OCI-LY7 (cell line): ENCODE measurements at regions not wholly inside any gene's neighbourhood (a gene's known extent, or its start where the extent isn't known, plus 50 kb on each side); places are given as distances from the start of the nearest gene placed in this dataset.

Experiments
- BruUV-seq: library from RNA; stranded (reverse); fragments of 400-500 nt; replicated peaks from 2 replicates; lab custom pipeline; 2021; lab: Mats Ljungman, UMichigan
- CTCF ChIA-PET: fragments of 300-600 bp; sonication (Branson Sonifier 250); formaldehyde crosslinking; loops from one replicate; lab custom pipeline; 2022; ENCODE audit warnings: antibody characterized with exemption; ENCODE audit not compliant: unreplicated experiment; lab: Charles Lee
- POLR2A ChIA-PET: fragments of 300-600 bp; sonication (Branson Sonifier 250); formaldehyde crosslinking; loops from one replicate; lab custom pipeline; 2022; ENCODE audit warnings: antibody characterized with exemption; lab: Charles Lee
- DNase-seq: peaks from one replicate; pipeline ENCODE4 v3.0.0-alpha.2; 2015; ENCODE audit warnings: low spot score
- H2AFZ ChIP-seq: fragments of 200-600 bp; sonication (generic), shearing (Covaris generic); 2 replicates; pipeline ENCODE4 v1.6.1; 2014; ENCODE audit warnings: mild to moderate bottlenecking, antibody characterized with exemption, low read length, moderate library complexity
- H3K27ac ChIP-seq: fragments of 200-600 bp; sonication (generic); 2 replicates; pipeline ENCODE4 v1.5.1; 2014; ENCODE audit warnings: mixed run types, low read depth, mild to moderate bottlenecking, moderate library complexity, low read length, inconsistent platforms; ENCODE audit not compliant: poor library complexity, severe bottlenecking
- H3K36me3 ChIP-seq: fragments of 200-600 bp; sonication (generic); 2 replicates; pipeline ENCODE4 v1.6.1; 2014; ENCODE audit warnings: mild to moderate bottlenecking, antibody characterized with exemption, low read length, moderate library complexity, mixed read lengths; ENCODE audit not compliant: insufficient read depth
- H3K4me1 ChIP-seq: fragments of 200-600 bp; sonication (generic); 2 replicates; pipeline ENCODE4 v1.5.1; 2014; ENCODE audit warnings: mild to moderate bottlenecking, low read length; ENCODE audit not compliant: insufficient read depth, poor library complexity, severe bottlenecking
- H3K4me2 ChIP-seq: fragments of 200-600 bp; sonication (generic); 2 replicates; pipeline ENCODE4 v1.6.1; 2014; ENCODE audit warnings: mild to moderate bottlenecking, low read length
- H3K4me3 ChIP-seq: fragments of 200-600 bp; sonication (generic); 2 replicates; pipeline ENCODE4 v1.5.1; 2014; ENCODE audit warnings: mild to moderate bottlenecking, low read depth, low read length; ENCODE audit not compliant: poor library complexity, severe bottlenecking
- H3K79me2 ChIP-seq: fragments of 200-600 bp; sonication (generic); 2 replicates; pipeline ENCODE4 v1.6.1; 2016; ENCODE audit warnings: low read depth, mild to moderate bottlenecking, low read length, moderate library complexity, mixed read lengths; ENCODE audit not compliant: insufficient read depth
- H3K9me2 ChIP-seq: fragments of 200-600 bp; sonication (generic); 2 replicates; pipeline ENCODE4 v1.6.1; 2016; ENCODE audit warnings: mild to moderate bottlenecking, low read length, mixed read lengths; ENCODE audit not compliant: insufficient read depth
- H3K9me3 ChIP-seq: fragments of 200-600 bp; sonication (generic); 2 replicates; pipeline ENCODE4 v1.6.1; 2014; ENCODE audit warnings: mild to moderate bottlenecking, mixed run types, low read length, mixed read lengths
- H4K20me1 ChIP-seq: fragments of 200-600 bp; sonication (generic); 2 replicates; pipeline ENCODE4 v1.6.1; 2014; ENCODE audit warnings: mild to moderate bottlenecking, antibody characterized with exemption, low read length, moderate library complexity, mixed read lengths; ENCODE audit not compliant: insufficient read depth
- EZH2phosphoT487 ChIP-seq: fragments of 200-600 bp; sonication (generic); IDR thresholded peaks from 2 replicates; pipeline ENCODE4 v1.6.1; 2018; ENCODE audit warnings: low read depth, borderline replicate concordance, mild to moderate bottlenecking, mixed run types, antibody characterized with exemption, low read length, moderate library complexity, mixed read lengths
- intact Hi-C: fragments of 100-400 bp; cut with micrococcal nuclease; formaldehyde crosslinking; loops from one replicate; pipeline ENCODE4 v1.10.0; 2022; ENCODE audit not compliant: unreplicated experiment
- TF ChIP-seq, protein P1 (sequence below): fragments of 200-600 bp; sonication (generic); conservative IDR thresholded peaks from 2 replicates; pipeline ENCODE4 v1.5.1; 2014; ENCODE audit warnings: mild to moderate bottlenecking, antibody characterized with exemption, low read length, moderate library complexity, mixed read lengths

DNA sequence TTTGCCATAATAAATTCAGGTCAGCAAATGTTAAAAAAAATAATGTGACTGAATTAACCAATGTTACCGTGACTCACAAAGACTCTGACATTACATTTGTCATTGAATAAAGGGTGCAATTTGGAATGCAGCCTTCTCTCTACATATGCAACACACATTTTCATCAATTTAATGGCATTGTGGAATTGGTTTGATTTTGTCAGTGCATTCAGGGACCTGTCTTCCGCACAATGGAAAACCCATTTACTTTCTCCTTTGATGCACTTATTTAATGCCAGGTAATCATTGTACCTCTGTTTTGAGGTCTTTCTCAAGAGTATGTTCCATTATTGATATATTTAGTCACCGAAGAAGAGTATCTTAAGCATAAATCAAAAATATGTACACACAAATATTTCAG lies 1099.3 kb downstream of the SOCS6 start:
- H3K9me3 ChIP-seq, result no peaks in the 10 kb centered on the region
- no peaks in the 10 kb centered on the region for H3K36me3 ChIP-seq
- no peak overlapping the region for H3K27ac ChIP-seq
- CTCF ChIA-PET, result no interaction called here
- H4K20me1 ChIP-seq, result no peaks in the 10 kb centered on the region
- no peak overlapping the region for H2AFZ ChIP-seq
- no peak overlapping the region for H3K4me2 ChIP-seq
- POLR2A ChIA-PET, result no interaction called here
- no peak for TF ChIP-seq EZH2phosphoT487
- TF ChIP-seq, protein P1, sequence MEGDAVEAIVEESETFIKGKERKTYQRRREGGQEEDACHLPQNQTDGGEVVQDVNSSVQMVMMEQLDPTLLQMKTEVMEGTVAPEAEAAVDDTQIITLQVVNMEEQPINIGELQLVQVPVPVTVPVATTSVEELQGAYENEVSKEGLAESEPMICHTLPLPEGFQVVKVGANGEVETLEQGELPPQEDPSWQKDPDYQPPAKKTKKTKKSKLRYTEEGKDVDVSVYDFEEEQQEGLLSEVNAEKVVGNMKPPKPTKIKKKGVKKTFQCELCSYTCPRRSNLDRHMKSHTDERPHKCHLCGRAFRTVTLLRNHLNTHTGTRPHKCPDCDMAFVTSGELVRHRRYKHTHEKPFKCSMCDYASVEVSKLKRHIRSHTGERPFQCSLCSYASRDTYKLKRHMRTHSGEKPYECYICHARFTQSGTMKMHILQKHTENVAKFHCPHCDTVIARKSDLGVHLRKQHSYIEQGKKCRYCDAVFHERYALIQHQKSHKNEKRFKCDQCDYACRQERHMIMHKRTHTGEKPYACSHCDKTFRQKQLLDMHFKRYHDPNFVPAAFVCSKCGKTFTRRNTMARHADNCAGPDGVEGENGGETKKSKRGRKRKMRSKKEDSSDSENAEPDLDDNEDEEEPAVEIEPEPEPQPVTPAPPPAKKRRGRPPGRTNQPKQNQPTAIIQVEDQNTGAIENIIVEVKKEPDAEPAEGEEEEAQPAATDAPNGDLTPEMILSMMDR, result no peak
- H3K79me2 ChIP-seq, result no peaks in the 10 kb centered on the region
- no TSS peak for BruUV-seq
- DNase-seq, result no peak
- H3K9me2 ChIP-seq, result no peaks in the 10 kb centered on the region
- intact Hi-C loops, result no loop called here
- H3K4me1 ChIP-seq, result no peaks in the 10 kb centered on the region
- H3K4me3 ChIP-seq, result no peak overlapping the region

DNA sequence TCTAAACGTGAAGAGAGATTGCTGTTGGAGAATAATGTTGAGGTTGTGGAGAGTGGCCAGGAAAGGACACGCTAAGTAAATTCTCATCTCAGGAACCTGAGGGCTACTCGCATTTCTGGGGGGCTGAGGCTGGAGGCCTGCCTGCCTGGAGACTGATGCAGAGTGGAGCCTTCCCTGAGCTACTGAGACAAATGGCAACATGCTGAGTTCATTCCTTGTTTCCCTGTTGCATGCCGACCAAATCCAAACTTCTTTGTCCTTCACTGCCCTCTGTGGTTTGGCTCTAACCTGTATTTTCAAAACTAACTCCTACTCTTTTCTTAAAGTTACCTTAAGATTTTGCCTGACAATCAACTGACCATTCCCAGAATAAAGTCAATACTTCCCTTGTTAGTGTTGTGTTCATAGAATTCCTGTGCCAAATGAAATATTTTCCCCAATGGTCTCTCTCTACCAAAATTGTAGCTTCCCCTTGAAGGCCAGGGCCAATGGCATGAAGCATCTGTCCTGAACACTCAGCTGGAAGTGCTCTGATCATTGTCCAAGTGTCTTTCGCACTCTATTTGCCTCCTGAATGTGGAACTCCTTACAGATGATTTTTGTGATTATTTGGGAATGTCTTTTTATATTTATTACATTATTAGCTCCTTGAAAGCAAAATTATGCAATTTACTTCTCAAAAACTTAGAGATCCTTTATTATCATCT lies 1085.6 kb downstream of the SOCS6 start:
- H3K4me3 ChIP-seq, result no peak overlapping the region
- TF ChIP-seq, protein P1, result no peak
- no peak for TF ChIP-seq EZH2phosphoT487
- intact Hi-C loops, result no loop called here
- no peaks in the 10 kb centered on the region for H3K9me3 ChIP-seq
- H3K4me2 ChIP-seq, result no peak overlapping the region
- CTCF ChIA-PET, result no interaction called here
- POLR2A ChIA-PET, result no interaction called here
- no peaks in the 10 kb centered on the region for H4K20me1 ChIP-seq
- no peaks in the 10 kb centered on the region for H3K4me1 ChIP-seq
- H2AFZ ChIP-seq, result no peak overlapping the region
- H3K36me3 ChIP-seq, result no peaks in the 10 kb centered on the region
- no peak overlapping the region for H3K27ac ChIP-seq
- BruUV-seq, result no TSS peak
- H3K79me2 ChIP-seq, result no peaks in the 10 kb centered on the region
- DNase-seq, result no peak
- no peaks in the 10 kb centered on the region for H3K9me2 ChIP-seq

DNA sequence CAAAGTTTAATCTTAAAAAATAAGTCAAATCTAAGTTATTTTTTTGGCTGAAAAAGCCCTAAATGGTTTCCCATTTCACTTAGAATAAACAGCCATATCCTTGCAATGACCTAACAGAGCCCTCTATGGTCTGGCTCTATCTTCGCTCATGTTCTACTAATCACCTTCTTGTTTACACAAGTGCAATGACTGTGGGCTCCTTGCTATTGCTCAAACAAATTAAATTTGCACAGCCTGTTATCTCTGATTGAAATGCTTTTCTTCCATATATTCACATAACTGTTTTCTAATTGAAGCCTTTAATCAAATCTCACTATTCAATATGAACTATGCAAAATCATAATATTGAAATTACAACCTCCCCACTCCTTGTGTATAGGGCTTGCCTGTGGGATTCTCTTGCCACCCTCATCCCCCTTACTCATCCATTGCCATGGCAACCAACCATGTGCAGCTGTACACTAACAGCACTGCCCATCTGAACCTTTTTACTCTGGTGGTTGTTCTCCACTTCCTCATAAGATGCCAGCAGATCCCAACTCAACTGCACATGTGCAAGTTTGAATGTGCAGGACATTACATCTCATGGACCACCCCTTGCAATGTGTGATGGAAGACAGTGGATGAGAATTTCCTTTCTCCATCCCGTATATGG lies 1083.2 kb downstream of the SOCS6 start:
- Histone ChIP-seq H3K27ac (no peak overlapping the region), H3K4me3 (no peak overlapping the region), H3K9me3 (no peaks in the 10 kb centered on the region), H3K79me2 (no peaks in the 10 kb centered on the region), H3K9me2 (no peaks in the 10 kb centered on the region), H2AFZ (no peak overlapping the region), H3K4me1 (no peaks in the 10 kb centered on the region), H3K4me2 (no peak overlapping the region), H4K20me1 (no peaks in the 10 kb centered on the region), H3K36me3 (no peaks in the 10 kb centered on the region)
- CTCF ChIA-PET, result no interaction called here
- no TSS peak for BruUV-seq
- no peak for DNase-seq
- intact Hi-C loops, result no loop called here
- no peak for TF ChIP-seq EZH2phosphoT487
- TF ChIP-seq, protein P1, result no peak
- POLR2A ChIA-PET, result no interaction called here
